ENCODE measurements at regions not wholly inside any gene's neighbourhood (a gene's known extent, or its start where the extent isn't known, plus 50 kb on each side); places are given as distances from the start of the nearest gene placed in this dataset.

GRCh38 chr14:43172899-43173548 lies 1334.1 kb downstream of the FSCB start:
- DNase-seq (ENCODE audit: low spot score) (no peak), ATAC-seq (no peak)
- H3K4me1 Mint-ChIP-seq = no peaks in the 10 kb centered on the region
- no peaks in the 10 kb centered on the region for H3K27me3 ChIP-seq (ENCODE audit: insufficient read depth)
- TF ChIP-seq JUNB (IDR thresholded peaks at IDR 0.05; ENCODE audit: unreplicated experiment) (no peak), ZNF114 (CRISPR knock-in tag; IDR thresholded peaks at IDR 0.05) (no peak), CREB1 (CRISPR knock-in tag; IDR thresholded peaks at IDR 0.05; ENCODE audit: low read depth) (no peak), POLR2AphosphoS5 (IDR thresholded peaks at IDR 0.05; ENCODE audit: low read depth) (no peak), NANOG (IDR thresholded peaks at IDR 0.05; ENCODE audit: borderline replicate concordance) (no peak), CTCF (conservative IDR thresholded peaks at IDR 0.05; ENCODE audit: low read depth in 2 of 2) (no peak), STAT1 (IDR thresholded peaks at IDR 0.05; ENCODE audit: unreplicated experiment) (no peak), ZNF331 (CRISPR knock-in tag; IDR thresholded peaks at IDR 0.05; ENCODE audit: low read depth) (no peak)
- TF ChIP-seq, protein P1, sequence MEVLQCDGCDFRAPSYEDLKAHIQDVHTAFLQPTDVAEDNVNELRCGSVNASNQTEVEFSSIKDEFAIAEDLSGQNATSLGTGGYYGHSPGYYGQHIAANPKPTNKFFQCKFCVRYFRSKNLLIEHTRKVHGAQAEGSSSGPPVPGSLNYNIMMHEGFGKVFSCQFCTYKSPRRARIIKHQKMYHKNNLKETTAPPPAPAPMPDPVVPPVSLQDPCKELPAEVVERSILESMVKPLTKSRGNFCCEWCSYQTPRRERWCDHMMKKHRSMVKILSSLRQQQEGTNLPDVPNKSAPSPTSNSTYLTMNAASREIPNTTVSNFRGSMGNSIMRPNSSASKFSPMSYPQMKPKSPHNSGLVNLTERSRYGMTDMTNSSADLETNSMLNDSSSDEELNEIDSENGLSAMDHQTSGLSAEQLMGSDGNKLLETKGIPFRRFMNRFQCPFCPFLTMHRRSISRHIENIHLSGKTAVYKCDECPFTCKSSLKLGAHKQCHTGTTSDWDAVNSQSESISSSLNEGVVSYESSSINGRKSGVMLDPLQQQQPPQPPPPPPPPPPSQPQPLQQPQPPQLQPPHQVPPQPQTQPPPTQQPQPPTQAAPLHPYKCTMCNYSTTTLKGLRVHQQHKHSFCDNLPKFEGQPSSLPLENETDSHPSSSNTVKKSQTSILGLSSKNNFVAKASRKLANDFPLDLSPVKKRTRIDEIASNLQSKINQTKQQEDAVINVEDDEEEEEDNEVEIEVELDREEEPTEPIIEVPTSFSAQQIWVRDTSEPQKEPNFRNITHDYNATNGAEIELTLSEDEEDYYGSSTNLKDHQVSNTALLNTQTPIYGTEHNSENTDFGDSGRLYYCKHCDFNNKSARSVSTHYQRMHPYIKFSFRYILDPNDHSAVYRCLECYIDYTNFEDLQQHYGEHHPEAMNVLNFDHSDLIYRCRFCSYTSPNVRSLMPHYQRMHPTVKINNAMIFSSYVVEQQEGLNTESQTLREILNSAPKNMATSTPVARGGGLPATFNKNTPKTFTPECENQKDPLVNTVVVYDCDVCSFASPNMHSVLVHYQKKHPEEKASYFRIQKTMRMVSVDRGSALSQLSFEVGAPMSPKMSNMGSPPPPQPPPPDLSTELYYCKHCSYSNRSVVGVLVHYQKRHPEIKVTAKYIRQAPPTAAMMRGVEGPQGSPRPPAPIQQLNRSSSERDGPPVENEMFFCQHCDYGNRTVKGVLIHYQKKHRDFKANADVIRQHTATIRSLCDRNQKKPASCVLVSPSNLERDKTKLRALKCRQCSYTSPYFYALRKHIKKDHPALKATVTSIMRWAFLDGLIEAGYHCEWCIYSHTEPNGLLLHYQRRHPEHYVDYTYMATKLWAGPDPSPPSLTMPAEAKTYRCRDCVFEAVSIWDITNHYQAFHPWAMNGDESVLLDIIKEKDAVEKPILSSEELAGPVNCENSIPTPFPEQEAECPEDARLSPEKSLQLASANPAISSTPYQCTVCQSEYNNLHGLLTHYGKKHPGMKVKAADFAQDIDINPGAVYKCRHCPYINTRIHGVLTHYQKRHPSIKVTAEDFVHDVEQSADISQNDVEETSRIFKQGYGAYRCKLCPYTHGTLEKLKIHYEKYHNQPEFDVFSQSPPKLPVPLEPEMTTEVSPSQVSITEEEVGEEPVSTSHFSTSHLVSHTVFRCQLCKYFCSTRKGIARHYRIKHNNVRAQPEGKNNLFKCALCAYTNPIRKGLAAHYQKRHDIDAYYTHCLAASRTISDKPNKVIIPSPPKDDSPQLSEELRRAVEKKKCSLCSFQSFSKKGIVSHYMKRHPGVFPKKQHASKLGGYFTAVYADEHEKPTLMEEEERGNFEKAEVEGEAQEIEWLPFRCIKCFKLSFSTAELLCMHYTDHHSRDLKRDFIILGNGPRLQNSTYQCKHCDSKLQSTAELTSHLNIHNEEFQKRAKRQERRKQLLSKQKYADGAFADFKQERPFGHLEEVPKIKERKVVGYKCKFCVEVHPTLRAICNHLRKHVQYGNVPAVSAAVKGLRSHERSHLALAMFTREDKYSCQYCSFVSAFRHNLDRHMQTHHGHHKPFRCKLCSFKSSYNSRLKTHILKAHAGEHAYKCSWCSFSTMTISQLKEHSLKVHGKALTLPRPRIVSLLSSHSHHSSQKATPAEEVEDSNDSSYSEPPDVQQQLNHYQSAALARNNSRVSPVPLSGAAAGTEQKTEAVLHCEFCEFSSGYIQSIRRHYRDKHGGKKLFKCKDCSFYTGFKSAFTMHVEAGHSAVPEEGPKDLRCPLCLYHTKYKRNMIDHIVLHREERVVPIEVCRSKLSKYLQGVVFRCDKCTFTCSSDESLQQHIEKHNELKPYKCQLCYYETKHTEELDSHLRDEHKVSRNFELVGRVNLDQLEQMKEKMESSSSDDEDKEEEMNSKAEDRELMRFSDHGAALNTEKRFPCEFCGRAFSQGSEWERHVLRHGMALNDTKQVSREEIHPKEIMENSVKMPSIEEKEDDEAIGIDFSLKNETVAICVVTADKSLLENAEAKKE (CRISPR knock-in tag; IDR thresholded peaks at IDR 0.05) = no peak
- TF ChIP-seq, protein P2, sequence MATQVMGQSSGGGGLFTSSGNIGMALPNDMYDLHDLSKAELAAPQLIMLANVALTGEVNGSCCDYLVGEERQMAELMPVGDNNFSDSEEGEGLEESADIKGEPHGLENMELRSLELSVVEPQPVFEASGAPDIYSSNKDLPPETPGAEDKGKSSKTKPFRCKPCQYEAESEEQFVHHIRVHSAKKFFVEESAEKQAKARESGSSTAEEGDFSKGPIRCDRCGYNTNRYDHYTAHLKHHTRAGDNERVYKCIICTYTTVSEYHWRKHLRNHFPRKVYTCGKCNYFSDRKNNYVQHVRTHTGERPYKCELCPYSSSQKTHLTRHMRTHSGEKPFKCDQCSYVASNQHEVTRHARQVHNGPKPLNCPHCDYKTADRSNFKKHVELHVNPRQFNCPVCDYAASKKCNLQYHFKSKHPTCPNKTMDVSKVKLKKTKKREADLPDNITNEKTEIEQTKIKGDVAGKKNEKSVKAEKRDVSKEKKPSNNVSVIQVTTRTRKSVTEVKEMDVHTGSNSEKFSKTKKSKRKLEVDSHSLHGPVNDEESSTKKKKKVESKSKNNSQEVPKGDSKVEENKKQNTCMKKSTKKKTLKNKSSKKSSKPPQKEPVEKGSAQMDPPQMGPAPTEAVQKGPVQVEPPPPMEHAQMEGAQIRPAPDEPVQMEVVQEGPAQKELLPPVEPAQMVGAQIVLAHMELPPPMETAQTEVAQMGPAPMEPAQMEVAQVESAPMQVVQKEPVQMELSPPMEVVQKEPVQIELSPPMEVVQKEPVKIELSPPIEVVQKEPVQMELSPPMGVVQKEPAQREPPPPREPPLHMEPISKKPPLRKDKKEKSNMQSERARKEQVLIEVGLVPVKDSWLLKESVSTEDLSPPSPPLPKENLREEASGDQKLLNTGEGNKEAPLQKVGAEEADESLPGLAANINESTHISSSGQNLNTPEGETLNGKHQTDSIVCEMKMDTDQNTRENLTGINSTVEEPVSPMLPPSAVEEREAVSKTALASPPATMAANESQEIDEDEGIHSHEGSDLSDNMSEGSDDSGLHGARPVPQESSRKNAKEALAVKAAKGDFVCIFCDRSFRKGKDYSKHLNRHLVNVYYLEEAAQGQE (IDR thresholded peaks at IDR 0.05; ENCODE audit: unreplicated experiment) = no peak
- H3K9me3 Mint-ChIP-seq = no peaks in the 10 kb centered on the region
- no peaks in the 10 kb centered on the region for H3F3A ChIP-seq (replicated peaks; ENCODE audit: low read depth)
- no peaks in the 10 kb centered on the region for H3K36me3 Mint-ChIP-seq (ENCODE audit: low read depth)
- H3K4me2 ChIP-seq = no peak overlapping the region
- H3K4me1 ChIP-seq (ENCODE audit: insufficient read depth) = no peaks in the 10 kb centered on the region
- no peaks in the 10 kb centered on the region for H3K27me3 Mint-ChIP-seq (ENCODE audit: insufficient read depth, low read depth, poor library complexity)
- H3K4me3 Mint-ChIP-seq = no peak overlapping the region
- no peak overlapping the region for H3K27ac ChIP-seq (ENCODE audit: low read depth)
- H3K36me3 ChIP-seq (ENCODE audit: insufficient read depth) = no peaks in the 10 kb centered on the region
- H3K27ac Mint-ChIP-seq = no peak overlapping the region
- H3K79me2 ChIP-seq (replicated peaks; ENCODE audit: insufficient read depth) = no peaks in the 10 kb centered on the region
- H3K9me2 ChIP-seq (ENCODE audit: insufficient read depth) = no peaks in the 10 kb centered on the region
- H3K4me3 ChIP-seq = no peak overlapping the region
- H4K20me1 ChIP-seq (replicated peaks; ENCODE audit: insufficient read depth) = no peaks in the 10 kb centered on the region
- no peak overlapping the region for H2AFZ ChIP-seq

Measured in GM23338 (cell line).